SU-DHL-6 (cell line): ENCODE measurements at regions not wholly inside any gene's neighbourhood (a gene's known extent, or its start where the extent isn't known, plus 50 kb on each side); places are given as distances from the start of the nearest gene placed in this dataset.

ENCODE experiments used
- H2AFZ ChIP-seq: fragments of 200-600 bp; sonication (generic); 2 replicates; pipeline ENCODE4 v1.6.1; 2014; ENCODE audit warnings: low read depth, mild to moderate bottlenecking, moderate library complexity, mixed read lengths, antibody characterized with exemption, low read length; ENCODE audit not compliant: severe bottlenecking
- H3F3A ChIP-seq: fragments of 200-600 bp; shearing (Covaris generic); 2 replicates; pipeline ENCODE4 v1.6.0; 2016; ENCODE audit warnings: antibody characterized with exemption, mild to moderate bottlenecking; ENCODE audit not compliant: insufficient read depth
- H3K27ac ChIP-seq: fragments of 200-600 bp; sonication (generic); 2 replicates; pipeline ENCODE4 v1.5.1; 2016; ENCODE audit warnings: low read depth, mild to moderate bottlenecking, low read length, moderate library complexity, mixed read lengths
- H3K27me3 ChIP-seq: fragments of 200-600 bp; sonication (generic), shearing (Covaris generic); 2 replicates; pipeline ENCODE4 v1.6.0; 2014; ENCODE audit warnings: mild to moderate bottlenecking, low read length
- H3K36me3 ChIP-seq: fragments of 200-600 bp; sonication (generic); 2 replicates; pipeline ENCODE4 v1.6.1; 2014; ENCODE audit warnings: mild to moderate bottlenecking, low read length, mixed read lengths
- H3K4me2 ChIP-seq: fragments of 300-600, 200-600 bp; shearing (Covaris generic), sonication (generic); 2 replicates; pipeline ENCODE4 v1.6.0; 2014; ENCODE audit warnings: low read length, low read depth, mild to moderate bottlenecking; ENCODE audit not compliant: poor library complexity, severe bottlenecking
- H3K4me3 ChIP-seq: fragments of 200-600 bp; sonication (generic); 2 replicates; pipeline ENCODE4 v1.5.1; 2014; ENCODE audit warnings: antibody characterized with exemption, low read length, mild to moderate bottlenecking, mixed read lengths; ENCODE audit not compliant: insufficient read depth, poor library complexity, severe bottlenecking
- H3K79me2 ChIP-seq: fragments of 200-600 bp; sonication (generic); 2 replicates; pipeline ENCODE4 v1.6.1; 2014; ENCODE audit warnings: mild to moderate bottlenecking, low read length, moderate library complexity; ENCODE audit not compliant: insufficient read depth
- H3K9ac ChIP-seq: fragments of 200-600 bp; sonication (generic); 2 replicates; pipeline ENCODE4 v1.7.0; 2014; ENCODE audit warnings: mild to moderate bottlenecking, low read length
- H3K9me2 ChIP-seq: fragments of 200-600 bp; sonication (generic); replicated peaks from 2 replicates; pipeline ENCODE4 v1.6.1; 2014; ENCODE audit warnings: low read length; ENCODE audit not compliant: insufficient read depth
- H3K9me3 ChIP-seq: fragments of 200-600 bp; sonication (generic); 2 replicates; pipeline ENCODE4 v1.6.1; 2014; ENCODE audit warnings: low read length, mixed read lengths; ENCODE audit not compliant: insufficient read depth
- H4K20me1 ChIP-seq: fragments of 200-600 bp; sonication (generic); 2 replicates; pipeline ENCODE4 v1.6.1; 2014; ENCODE audit warnings: low read depth, mild to moderate bottlenecking, antibody characterized with exemption, low read length, moderate library complexity, mixed read lengths
- CTCF ChIP-seq: fragments of 200-600 bp; sonication (generic); IDR thresholded peaks from one replicate; pipeline ENCODE4 v1.5.1; 2017; ENCODE audit warnings: antibody characterized with exemption, mild to moderate bottlenecking, low read length, moderate library complexity; ENCODE audit not compliant: insufficient read depth, poor library complexity, severe bottlenecking
- EZH2phosphoT487 ChIP-seq: fragments of 200-600 bp; sonication (generic), shearing (Covaris generic); conservative IDR thresholded peaks from 2 replicates; pipeline ENCODE4 v1.6.1; 2018; ENCODE audit warnings: mild to moderate bottlenecking, antibody characterized with exemption, low read length, moderate library complexity, mixed read lengths

DNA sequence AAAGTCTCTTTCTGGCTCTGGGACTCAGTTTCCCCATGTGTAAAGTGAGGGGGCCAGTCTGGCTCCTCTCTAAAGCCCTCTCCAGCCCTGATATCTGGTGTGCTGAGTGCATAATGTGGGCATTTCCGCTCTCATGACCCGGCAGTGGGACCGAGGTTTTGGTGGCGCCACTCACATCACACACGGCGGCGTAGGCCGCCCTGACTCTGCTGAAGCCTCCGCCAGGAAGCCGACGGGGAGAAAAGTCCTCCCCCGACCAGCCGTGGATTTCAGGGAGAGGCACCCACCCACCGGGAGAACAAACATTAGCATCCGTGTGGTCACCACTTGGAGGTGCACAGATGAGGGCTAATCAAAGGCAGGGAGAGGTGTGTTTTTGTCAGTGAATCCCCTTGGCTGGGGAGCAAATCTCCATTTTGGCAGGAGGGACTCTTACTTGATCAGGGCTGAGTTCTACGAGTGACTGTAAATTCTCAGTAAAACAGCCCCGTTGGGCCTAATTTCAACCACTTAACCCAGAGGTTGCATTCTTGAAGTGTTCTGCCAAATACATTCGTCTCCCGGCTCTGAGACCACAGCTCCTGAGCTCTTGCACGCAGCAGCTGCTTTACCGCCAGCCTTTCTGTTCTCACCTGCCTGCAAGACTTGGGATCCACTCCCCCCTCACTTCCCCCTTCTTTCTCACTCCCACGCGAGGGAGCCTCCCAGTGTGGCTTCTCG, 118.2 kb downstream of the FOXD2 start:
- Histone ChIP-seq H3K4me3 (no peak overlapping the region), H3K4me2 (no peak overlapping the region), H3K9ac (no peak overlapping the region), H3K9me2 (no peaks in the 10 kb centered on the region), H3K9me3 (no peaks in the 10 kb centered on the region), H3K27me3 (no peaks in the 10 kb centered on the region), H2AFZ (no peak overlapping the region), H3F3A (no peaks in the 10 kb centered on the region), H3K36me3 (no peaks in the 10 kb centered on the region), H3K27ac (no peak overlapping the region), H4K20me1 (no peaks in the 10 kb centered on the region), H3K79me2 (no peaks in the 10 kb centered on the region)
- no peak for TF ChIP-seq CTCF
- no peak for TF ChIP-seq EZH2phosphoT487

DNA sequence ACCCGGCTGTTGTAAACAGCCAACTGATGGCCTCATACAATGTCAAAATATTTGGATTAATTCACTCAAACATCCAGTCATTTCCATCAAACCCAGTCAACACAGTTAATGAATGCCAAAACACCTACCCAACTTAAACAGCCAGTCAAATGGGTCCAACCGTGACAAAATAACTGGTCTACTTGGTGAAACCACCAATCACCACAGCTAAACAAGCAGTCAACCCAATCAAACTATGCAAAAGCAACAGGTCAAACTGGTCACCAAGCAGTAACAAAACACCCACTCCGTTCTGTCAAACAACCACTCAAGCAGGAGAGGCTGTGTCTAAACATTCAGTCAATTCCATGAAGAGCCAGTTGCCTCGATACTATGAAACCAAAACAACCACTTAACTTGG, 119.2 kb downstream of the FOXD2 start:
- Histone ChIP-seq H2AFZ (no peak overlapping the region), H4K20me1 (no peaks in the 10 kb centered on the region), H3K9me3 (no peaks in the 10 kb centered on the region), H3K27me3 (no peaks in the 10 kb centered on the region), H3K4me3 (no peak overlapping the region), H3K4me2 (no peak overlapping the region), H3K36me3 (no peaks in the 10 kb centered on the region), H3K9me2 (no peaks in the 10 kb centered on the region), H3K9ac (no peak overlapping the region), H3K79me2 (no peaks in the 10 kb centered on the region), H3F3A (no peaks in the 10 kb centered on the region), H3K27ac (no peak overlapping the region)
- TF ChIP-seq CTCF (no peak), EZH2phosphoT487 (no peak)

DNA sequence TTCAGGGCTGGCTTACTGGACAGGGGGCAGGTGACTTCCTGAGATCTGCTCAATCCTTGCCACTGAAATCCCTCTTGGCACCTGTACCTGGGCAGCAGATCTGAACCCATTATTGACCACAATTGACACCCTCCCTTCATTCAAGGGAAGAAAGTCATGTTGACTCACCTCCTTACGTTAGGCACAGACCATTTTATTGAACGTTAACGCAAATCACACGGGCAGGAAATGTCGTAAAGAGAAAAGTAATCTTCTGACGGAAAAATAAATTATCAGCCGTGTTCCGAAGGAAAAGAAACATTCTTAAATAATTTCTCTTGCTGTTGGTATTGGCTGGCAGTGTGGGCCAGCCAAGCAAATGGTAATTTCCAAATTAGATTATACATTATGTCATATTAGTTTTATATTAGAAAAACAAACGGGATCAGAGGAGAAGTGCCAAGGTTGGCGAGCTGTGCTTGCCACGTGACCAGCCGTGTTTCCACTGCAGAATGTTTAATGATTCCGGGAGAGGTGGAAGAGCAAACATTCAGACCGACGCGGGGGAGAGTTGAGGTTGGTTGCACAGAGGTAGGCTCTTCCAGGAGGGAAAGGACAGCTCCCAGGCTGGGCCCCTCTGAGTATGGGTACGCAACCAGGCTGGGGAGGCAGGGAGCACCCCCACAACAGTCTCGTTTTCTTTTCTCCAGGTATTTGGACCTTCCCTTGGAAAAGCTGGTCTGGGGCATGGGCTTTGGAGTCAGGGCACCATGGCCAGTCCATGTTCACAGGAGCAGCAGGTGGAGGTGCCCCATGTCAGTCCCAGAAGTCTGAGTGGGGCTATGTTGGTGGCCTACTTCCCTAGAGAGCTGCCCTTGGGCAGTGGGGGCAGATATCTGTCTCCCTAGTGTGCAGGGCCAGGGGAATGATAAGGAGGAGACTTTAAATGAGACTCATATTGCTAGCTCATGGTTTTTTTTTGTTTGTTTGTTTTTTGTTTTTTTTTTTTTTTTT, 121.1 kb downstream of the FOXD2 start:
- Histone ChIP-seq H3K9ac (no peak overlapping the region), H3K9me2 (no peaks in the 10 kb centered on the region), H3F3A (no peaks in the 10 kb centered on the region), H3K4me2 (no peak overlapping the region), H3K9me3 (no peaks in the 10 kb centered on the region), H3K27ac (no peak overlapping the region), H3K4me3 (no peak overlapping the region), H4K20me1 (no peaks in the 10 kb centered on the region), H3K79me2 (no peaks in the 10 kb centered on the region), H3K27me3 (no peaks in the 10 kb centered on the region), H2AFZ (no peak overlapping the region), H3K36me3 (no peaks in the 10 kb centered on the region)
- TF ChIP-seq CTCF, result no peak
- TF ChIP-seq EZH2phosphoT487, result no peak
